Right forelimb (tissue), 1 donor: ENCODE measurements at regions not wholly inside any gene's neighbourhood (a gene's known extent, or its start where the extent isn't known, plus 50 kb on each side); places are given as distances from the start of the nearest gene placed in this dataset.

Experiments used
- DNase-seq: peaks from one replicate; pipeline ENCODE4 v3.0.0-alpha.2; 2018

DNA sequence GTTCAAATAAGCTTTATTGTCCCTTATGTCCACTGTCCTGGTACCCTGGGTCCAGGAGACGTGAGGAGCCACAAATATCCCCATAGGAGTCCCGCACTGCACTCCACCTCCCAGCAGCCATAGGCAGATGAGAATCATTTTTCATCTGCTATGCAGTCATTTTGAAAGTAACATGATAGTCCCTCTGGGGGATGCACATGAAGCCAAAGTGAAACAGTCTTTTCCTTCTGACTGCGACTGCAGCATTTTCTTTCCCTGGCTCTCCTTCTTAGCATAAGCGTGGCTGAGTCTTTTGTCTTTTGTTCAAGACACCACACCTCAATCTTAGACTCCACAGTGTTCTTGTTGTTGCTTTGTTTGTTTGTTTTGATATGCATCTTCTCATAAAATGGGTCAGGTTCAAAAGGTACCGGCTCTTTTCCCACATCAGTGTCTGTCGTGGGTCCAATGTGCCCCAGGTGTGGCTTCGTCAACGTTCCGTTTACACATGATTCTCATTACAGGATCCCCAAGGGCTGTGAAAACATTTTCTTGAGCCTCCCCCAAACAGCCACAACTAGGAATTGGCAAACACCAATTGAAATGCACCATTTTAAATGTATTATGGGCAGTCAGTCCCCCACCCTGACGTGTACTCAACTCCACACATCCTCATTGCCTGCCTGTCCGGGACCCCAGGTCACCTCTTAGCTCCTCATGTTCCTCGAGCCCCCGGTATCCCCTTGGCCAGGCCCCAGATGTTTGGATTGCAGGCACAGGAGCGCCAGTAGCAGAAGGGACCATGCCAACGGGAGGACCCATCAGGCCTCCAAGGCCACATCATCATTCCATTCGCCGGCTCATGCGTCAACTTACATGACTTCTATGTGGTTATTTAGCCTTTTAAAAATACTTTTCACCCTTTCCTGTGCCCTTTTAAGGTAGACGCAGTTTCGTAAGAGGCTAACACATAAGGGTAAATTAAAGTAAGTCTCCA is 237.8 kb upstream of the DAPK1 start:
- peak; percentile 70 for DNase-seq

DNA sequence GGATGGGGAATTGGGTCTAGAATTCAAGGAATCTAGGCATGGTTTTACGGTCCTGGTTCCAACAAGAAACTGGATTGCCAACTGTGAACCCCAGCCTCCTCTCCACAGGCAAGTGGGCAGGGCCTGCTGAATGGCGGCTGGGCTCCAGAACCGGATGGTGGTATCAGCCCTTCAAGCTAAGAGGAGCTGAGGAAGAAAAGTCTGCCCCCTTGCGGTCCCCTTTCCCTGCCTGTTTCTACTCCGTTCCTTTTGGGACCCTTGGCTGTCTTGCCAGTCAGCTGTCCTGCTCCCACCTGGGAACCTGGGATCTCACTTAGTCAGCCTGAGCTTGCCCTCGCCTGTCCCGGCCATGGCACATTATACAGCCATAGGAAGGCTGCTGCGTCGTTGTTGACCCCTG is 234.4 kb upstream of the DAPK1 start:
- no peak for DNase-seq

DNA sequence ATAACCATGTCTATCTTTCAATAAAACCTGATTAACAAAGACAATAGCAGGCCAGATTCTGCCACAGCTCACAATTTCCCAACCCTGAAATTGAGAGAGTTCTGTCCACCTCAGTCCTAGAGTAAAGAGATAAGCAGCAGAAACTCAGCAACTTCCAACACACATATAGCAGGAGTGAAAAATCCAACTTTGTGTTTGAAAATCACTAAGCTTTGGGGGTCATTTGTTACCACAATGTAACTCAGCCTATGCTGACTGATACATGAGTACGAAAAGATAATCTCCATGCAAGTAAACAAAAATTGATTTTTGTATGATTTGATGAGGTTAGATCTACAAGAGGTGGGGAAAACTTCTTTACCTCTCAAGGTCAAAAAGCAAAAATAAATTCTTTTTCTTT is 231.0 kb upstream of the DAPK1 start:
- DNase-seq = no peak

DNA sequence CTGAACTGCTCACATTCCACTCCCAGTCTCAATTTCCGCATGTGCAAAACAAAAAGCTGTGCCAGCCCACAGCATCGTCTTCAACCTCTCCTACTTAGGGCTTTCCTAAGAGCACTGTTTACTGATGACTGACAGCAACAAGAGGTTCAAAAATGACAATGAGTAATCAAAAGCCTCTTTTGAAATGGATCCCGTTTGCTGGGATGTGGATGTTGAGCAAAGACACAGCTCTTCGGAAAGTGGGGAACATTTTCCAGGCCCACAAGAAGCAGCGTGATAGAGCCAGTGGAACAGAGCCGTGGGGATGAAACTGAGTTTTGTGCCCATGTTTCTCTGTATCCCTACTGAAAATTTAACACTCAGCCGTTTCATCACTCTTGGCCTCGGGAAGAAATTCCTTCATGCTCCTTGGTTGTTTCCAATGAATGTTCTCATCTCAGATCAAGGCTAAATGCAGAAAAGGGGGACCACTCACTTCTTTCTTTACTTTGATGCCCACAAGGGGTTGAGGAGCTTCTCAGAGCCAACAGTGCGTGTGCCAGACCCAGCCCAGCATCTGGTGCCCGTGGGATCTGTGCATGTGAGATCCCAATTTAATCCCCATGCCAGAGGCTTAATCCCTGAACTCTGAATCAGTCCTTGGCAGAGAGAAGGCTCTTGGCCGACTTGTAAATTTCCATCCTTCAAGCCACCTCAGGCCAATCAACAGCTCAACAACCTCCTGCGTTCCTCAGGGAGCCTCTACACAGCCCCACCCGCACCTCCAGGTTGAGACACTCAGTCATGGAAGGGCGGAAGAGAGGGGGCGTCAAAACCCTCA is 230.2 kb upstream of the DAPK1 start:
- peak; percentile 85 for DNase-seq

DNA sequence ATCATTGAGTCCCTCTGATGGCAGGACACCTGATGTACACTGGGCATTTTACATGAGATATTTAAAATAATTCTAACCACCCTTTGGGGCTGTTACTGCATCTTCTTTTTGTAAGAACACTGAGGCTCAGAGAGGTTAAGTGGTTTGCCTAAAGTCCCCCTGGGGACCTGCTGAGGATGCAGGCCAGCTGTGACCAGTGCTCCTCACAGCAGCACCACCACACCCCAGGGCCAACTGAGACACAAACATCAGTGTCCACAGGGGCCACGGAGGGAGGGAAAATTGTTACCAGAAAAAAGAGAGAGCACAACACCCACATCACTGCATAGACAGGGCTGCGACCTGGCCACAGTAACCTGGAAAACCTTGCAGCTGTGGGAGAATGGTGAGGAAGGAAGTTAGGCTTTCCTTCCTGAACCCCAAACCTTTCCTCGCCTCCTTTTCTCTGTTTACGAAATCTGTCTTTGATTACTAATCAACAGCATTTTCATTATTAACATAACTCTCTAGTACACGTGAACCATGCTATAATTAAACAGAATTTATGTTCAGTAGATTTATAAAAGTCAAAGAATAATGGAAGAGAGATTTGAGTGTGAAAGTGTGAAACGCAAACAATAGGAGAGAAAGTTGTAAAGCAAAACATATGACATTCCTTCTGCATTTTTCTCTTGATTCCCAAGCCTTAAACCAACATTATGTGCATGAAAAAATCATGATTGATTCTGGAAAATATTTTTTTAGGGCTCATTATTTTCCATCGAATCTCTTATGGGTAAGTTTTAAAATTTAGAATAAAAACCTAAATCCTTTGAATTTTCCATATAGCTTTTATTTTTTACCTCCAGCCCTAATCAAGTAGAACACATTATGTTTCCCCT is 228.1 kb upstream of the DAPK1 start:
- no peak for DNase-seq

DNA sequence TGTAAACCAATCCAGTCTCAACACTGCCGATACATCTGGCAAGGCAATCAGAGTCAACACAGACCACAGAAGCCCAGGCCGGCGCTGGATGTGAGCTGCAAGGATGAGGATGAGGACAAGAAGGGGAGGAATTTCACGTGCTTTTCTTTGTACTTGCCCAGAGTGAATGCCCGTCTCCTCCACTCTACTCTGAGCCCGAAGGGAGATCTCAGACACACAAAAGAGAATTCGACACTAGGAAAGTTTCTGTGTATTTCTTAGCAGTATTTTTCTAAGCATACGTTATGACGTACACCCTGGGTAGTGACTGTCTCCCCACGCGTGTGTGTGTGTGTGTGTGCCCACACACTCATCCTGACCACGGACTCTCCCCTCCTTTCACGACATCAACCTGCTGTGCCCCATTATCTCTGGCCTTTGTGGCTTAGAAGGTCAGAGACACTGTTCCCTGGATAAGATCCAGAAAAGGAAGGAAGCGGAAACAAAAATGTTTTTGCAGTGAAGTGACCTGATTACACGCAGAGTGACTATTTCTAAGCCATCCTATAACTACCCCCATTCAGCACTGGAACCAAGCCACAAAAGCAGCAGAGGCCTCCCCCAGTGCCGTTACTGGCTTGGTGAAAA is 227.3 kb upstream of the DAPK1 start:
- peak; percentile 81 for DNase-seq

DNA sequence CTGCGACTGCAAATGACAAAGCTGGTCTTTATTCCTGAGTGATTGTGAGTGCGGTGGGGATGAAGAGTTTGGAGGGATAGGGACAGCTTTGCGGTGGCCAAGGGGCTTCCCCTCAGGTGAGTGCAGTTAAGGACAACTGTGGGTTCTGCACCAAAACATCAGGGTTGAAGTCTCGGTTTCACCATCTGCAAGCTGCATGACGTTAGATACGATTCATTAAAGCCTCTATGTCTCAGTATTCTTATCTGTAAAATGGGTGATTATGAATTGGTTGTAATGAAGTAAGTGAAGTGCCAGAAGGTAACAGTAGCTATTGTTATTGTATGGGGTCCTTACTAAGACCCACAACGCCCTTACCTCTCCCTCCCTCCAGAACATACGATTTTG is 226.8 kb upstream of the DAPK1 start:
- no peak for DNase-seq

DNA sequence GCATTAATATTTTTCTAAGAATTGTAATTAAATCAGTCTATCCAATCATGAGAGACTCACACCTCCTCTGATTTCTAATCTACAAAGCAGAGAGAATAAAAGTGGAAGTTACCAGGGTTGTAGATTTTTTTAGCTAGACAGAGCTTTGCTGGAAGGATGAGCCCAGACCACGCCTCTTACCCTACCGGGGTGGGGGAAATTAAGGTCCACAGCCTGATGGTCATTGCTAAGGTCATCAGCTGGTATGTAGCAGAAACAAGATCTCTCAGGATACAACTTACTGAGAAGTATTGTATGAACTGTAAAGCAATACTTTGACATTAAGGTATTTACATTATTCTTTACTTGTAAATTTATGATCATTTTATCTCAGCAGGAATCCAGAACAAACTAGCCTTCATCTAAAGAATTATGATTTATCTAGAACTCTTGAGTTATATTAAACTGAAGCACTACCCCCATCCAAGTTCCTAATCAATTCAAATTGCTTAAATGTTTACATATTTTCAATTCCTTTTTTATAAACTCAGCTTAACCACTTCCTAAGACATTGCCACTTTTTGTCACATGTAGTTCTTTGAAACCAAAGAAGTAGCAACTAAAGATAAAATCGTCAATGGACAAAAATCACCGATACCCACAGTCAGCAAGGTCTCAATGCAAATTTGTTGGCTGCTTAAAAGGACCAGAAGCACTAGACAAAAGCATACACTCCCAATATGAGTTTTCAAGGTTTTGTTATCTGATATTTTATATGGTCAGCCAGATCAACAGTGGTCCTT is 225.8 kb upstream of the DAPK1 start:
- no peak for DNase-seq

DNA sequence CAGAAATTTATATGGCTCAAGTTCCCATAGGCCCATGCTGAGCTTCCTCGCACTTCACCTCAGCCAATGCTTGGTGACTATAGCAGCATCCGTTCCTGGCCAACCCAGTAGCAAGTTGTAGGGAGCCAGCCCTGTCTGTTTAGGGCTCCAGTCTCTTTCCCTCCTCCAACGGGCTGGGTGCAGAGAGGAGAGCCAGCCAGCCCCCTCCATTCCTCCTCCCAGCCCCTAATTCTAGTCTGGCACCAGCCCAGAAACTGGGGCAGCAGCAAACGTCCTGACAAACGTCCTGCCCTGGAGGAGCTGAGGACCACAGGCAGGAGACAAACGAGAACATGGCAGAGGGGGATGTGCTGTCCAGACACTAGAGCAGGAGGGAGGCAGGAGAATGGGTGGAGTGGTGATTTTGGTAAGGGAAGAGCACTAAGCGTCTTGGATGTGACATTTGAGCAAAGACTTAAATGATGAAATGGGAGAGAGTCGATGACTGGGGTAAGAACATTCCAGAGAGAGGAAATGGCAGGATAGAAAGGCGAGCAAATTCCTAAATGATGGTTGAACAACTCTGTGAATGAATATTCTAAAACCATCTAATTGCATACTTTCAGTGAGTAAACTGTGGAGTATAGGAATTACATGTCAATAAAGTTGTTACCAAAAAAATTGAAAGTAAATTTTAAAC is 222.5 kb upstream of the DAPK1 start:
- no peak for DNase-seq

DNA sequence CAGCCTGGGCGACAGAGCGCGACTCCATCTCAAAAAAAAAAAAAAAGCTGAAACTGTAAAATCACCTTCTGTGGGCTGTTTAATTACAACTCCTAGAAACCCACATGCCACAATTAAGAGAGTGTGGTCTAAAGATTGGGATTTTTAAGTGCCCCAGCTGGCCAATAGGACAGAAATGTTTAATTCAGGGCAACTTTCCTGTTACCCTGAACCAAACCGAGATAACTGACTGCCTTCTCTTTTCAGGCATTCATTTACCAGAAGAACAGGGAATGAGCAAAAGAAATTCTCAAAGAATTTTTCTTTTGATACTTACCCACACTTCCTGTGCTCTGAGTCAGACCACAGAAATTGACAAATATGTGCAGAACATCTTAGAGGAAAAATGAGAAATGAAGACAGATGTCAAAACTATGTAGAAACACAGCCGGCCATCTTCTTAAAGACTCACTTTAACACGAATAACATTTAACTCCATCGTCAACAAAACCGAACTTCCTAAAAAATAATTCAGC is 221.3 kb upstream of the DAPK1 start:
- no peak for DNase-seq

DNA sequence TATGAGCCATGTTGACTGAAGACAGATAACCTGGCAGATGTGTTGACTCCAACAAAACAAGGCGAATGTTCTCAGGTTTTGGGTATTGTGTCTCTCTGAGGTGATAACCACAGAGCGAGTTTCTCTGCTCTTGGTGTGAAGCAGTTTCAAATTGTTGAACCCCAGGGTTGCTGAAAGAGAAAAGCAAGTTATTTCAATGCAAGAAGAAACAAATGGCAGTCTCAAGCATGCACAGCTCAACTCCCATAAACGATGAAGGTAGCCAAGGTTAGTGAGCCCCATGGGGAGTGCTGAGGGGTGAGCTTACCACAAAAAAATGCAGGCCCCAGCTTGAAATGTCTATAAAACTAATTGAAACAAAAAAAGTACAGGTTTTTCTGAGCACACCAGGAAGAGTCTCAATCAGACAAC is 220.8 kb upstream of the DAPK1 start:
- DNase-seq = peak; percentile 55

DNA sequence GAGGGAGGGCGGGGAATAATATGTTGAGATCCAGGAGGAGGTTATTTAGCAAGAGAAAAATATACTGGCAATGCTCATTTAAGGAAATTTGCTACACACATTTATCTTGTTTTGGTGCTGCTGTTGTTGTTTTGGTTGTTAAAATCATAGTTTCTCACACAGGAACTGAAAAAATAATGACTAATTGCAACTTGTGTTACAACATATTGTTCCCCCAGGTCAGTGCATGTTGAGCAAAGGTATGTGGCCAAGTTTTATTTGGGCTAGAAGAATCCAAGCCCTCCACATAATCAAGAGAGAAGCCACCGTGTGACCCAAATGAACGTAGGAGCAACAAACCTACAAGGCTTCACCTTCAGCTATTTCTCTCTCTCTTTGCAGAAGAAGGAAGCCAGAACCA is 220.3 kb upstream of the DAPK1 start:
- no peak for DNase-seq

DNA sequence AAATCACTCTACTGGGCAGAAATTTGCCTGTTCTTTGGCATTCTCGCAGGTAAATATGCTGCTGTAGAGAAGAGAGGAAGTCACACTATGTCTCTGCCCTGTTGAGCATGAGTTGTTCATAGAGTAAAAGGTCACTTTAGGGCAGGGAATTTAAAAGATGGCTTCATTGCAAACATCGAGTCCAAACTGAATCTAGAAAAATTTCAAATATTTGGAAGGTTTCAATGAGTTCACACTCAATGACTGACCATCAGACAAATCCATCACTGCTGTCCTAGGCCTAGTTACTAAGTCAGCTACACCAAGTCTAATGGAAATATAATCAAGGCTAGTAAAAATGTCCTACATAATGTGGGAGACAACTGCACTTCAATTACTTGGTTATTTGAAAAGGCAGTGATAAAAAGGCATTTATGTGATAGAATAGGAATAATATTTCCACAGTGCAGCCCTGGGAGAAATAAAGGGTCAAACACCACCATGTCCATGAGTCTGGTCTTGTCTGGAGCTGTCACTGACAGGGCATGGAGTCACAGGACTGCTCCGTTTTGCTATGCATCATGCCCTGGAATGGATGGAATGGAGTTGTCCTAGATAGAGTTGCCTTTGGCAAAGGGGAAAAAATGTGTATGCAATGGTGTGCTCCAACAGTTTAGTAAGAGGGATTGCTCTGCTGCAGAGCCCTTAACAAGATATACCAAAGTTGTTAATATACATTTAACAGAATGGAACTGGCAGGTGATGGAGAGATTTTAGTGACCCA is 218.5 kb upstream of the DAPK1 start:
- no peak for DNase-seq

DNA sequence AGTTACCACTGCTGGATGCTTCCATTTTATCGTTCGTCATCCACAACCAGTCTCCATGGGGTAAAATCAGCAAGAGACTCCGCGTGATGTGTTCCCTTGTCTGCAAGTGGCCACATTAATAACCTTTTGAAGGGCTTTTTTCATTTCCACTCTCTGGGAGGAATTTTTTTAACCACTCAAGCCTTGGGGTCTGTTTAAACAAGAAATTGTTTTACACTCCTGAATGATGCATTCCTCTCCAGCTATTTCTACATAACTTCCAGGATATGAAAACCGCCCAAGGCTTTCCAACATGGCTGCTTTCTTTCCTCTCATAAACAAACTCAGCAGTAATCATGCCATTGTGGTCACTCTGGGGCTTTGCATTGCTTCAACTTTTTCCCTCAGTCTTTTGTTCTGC is 217.2 kb upstream of the DAPK1 start:
- no peak for DNase-seq

DNA sequence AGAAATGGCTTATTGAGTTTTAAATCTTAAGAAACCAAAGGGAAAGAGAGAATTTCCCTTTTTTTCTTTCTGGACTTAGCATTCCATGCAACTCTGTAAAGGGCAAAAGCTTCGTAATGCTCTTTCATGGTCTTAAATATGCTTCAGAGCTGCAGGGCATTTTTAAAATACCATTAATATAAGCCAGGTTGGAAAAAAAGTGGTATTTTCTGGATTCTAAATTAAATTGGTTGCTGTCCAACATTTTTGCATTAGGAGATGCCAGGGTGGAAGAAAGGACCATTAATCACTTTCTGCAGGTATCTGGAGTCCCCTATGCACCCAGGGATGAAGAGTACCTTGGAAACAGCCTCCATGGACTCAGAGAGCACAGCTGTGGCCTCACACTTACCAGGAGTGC is 215.1 kb upstream of the DAPK1 start:
- no peak for DNase-seq

DNA sequence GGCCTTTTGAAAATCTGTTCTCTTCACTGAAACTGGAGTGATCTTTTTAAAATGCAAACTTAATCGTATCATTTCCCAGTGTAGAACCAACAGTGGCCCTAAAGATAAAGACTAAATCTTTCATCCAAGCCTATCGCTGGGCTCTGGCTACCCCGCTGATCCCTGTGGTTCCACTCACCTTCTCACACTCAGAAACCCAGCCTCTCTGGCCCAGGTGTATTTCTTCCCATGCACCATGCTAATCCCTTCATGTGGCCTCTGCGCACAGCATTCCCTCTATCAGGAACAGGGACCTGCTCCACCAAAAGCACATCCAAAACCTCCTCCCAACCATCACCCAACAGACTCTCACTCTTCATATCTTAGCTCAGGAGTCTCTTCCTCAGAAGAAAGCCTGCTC is 214.1 kb upstream of the DAPK1 start:
- no peak for DNase-seq

DNA sequence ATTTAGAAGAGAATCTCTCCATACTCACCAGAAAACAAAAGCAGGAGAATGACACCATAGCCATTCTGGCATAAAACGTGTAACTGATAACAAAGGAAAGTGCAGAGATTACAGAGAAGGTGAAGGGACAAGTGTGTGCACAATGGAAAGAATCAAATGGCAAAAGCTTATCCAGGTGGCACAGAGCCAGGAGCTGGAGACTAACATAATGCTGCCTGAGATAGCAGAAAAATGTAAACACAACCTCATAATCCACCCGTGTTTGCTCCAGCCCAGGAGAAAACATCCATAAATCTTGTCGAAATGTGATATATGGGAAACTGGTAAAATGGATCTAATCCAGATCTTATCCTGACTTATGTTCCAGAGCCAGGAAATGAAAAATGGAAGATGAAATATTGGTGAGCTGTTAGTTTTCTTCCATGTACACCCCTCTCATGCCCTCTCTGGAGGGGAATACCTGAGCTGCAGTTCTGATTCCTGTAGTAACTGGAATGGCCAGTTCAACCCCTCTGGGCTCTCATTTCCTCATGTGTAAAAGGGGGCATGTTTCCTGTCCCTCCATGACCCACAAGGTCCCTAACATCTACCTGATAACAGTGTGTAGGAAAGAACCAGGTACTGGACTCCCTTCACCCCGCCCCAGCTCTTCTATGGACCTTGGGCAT is 212.3 kb upstream of the DAPK1 start:
- no peak for DNase-seq

DNA sequence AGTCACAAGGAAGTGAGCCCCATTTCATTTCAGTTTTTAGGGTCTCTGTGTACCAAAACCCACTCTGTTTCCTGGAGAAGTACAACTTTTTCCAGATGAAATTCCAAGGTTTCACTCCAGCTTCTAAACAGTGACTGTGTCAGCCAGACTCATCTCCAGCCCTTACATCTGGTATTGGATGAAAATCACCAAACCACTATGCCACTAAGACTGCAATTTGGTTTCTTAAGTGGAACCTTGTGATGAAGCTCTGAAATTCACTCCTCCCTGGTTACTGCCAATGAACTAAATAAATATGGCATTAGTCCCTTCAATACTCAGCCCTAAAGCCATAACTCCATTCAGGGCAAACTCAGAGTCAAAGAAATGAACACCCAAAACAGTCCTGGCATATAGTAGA is 211.2 kb upstream of the DAPK1 start:
- no peak for DNase-seq
